Lower lobe of right lung (tissue), 2 donors: ENCODE measurements at regions not wholly inside any gene's neighbourhood (a gene's known extent, or its start where the extent isn't known, plus 50 kb on each side); places are given as distances from the start of the nearest gene placed in this dataset.

Experiments
- ATAC-seq, 2 donors: fragments of 200-7000 bp; cut with Tn5 transposase; one replicate each; pipeline ENCODE4 v1.9.1; 2020 to 2022; ENCODE audit warnings: mild to moderate bottlenecking in 2 of 2, moderate library complexity in 2 of 2
- DNase-seq: peaks from one replicate; pipeline ENCODE4 v3.0.0-alpha.2; 2020
- H3K27ac ChIP-seq: fragments of 200-600 bp; one replicate; pipeline ENCODE4 v1.8.0; 2022
- H3K27me3 ChIP-seq: fragments of 200-600 bp; one replicate; pipeline ENCODE4 v1.8.0; 2022; ENCODE audit warnings: low read depth
- H3K36me3 ChIP-seq: fragments of 200-600 bp; one replicate; pipeline ENCODE4 v1.8.0; 2022; ENCODE audit warnings: mild to moderate bottlenecking
- H3K4me1 ChIP-seq: fragments of 200-600 bp; one replicate; pipeline ENCODE4 v1.8.0; 2022
- H3K4me3 ChIP-seq: fragments of 200-600 bp; one replicate; pipeline ENCODE4 v1.8.0; 2022; ENCODE audit warnings: mild to moderate bottlenecking
- H3K9me3 ChIP-seq: fragments of 200-600 bp; one replicate; pipeline ENCODE4 v1.8.0; 2022
- CTCF ChIP-seq: fragments of 200-600 bp; IDR thresholded peaks from one replicate; pipeline ENCODE4 v1.8.0; 2022; ENCODE audit warnings: antibody characterized with exemption, mild to moderate bottlenecking
- intact Hi-C: fragments of 100-400 bp; cut with DNase I; formaldehyde crosslinking; loops from one replicate; pipeline ENCODE4 v1.11.0; 2022
- donor health status: DM: no; HTN: yes; CAD: no; lungs with severe emphysema.

GRCh38 chr2:41698678-41699422, 349.0 kb upstream of the PKDCC start:
- Histone ChIP-seq H3K27ac (no peak overlapping the region), H3K9me3 (no peaks in the 10 kb centered on the region), H3K36me3 (no peaks in the 10 kb centered on the region), H3K4me3 (no peak overlapping the region), H3K4me1 (no peaks in the 10 kb centered on the region), H3K27me3 (no peaks in the 10 kb centered on the region)
- no peak for DNase-seq
- peak in 1 of 2 donors; percentile 45 for ATAC-seq
- intact Hi-C loops, result no loop called here
- TF ChIP-seq CTCF, result peak; percentile 70

GRCh38 chr2:41701231-41701630, 346.6 kb upstream of the PKDCC start:
- intact Hi-C loops, result no loop called here
- H3K9me3 ChIP-seq, result no peaks in the 10 kb centered on the region
- H3K4me3 ChIP-seq, result no peak overlapping the region
- no peaks in the 10 kb centered on the region for H3K4me1 ChIP-seq
- no peak for TF ChIP-seq CTCF
- DNase-seq, result no peak
- no peaks in the 10 kb centered on the region for H3K36me3 ChIP-seq
- no peak overlapping the region for H3K27ac ChIP-seq
- H3K27me3 ChIP-seq, result no peaks in the 10 kb centered on the region
- ATAC-seq, result no peak

GRCh38 chr2:41703123-41703522, 344.7 kb upstream of the PKDCC start:
- ATAC-seq (no peak), DNase-seq (no peak)
- Histone ChIP-seq H3K4me1 (no peaks in the 10 kb centered on the region), H3K27me3 (no peaks in the 10 kb centered on the region), H3K27ac (no peak overlapping the region), H3K4me3 (no peak overlapping the region), H3K9me3 (no peaks in the 10 kb centered on the region), H3K36me3 (no peaks in the 10 kb centered on the region)
- intact Hi-C loops, result no loop called here
- no peak for TF ChIP-seq CTCF

GRCh38 chr2:41705634-41706033, 342.2 kb upstream of the PKDCC start:
- Histone ChIP-seq H3K36me3 (no peaks in the 10 kb centered on the region), H3K4me3 (no peak overlapping the region), H3K27ac (no peak overlapping the region), H3K27me3 (no peaks in the 10 kb centered on the region), H3K9me3 (no peaks in the 10 kb centered on the region), H3K4me1 (no peaks in the 10 kb centered on the region)
- TF ChIP-seq CTCF, result no peak
- DNase-seq (no peak), ATAC-seq (no peak)
- intact Hi-C loops, result no loop called here

DNA sequence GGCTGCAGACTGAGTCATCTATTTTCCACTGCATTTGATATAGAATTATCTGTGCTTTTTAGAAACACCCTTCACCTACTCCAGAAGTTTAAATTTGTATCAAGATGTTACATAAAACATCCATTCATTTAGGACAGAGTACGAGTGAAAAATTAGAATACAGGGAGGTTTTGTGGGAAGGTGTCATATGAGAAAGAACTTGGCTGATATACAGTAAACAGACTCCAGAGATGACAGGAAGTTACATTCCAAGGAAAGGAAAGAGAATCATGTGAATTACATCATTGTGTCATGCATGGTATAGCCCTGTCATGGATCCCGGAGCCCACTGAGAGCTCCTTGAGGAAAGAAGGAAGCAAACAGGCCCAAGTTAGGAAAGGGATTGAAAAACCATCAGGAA, 341.5 kb upstream of the PKDCC start:
- ATAC-seq, result no peak

More for the DNA sequence above, 341.5 kb upstream of the PKDCC start:
- no peak for TF ChIP-seq CTCF
- Histone ChIP-seq H3K27me3 (no peaks in the 10 kb centered on the region), H3K9me3 (no peaks in the 10 kb centered on the region), H3K36me3 (no peaks in the 10 kb centered on the region), H3K4me1 (no peaks in the 10 kb centered on the region), H3K27ac (no peak overlapping the region), H3K4me3 (no peak overlapping the region)
- intact Hi-C loops, result no loop called here
- DNase-seq, result no peak
